D721Med (cell line): ENCODE measurements at regions not wholly inside any gene's neighbourhood (a gene's known extent, or its start where the extent isn't known, plus 50 kb on each side); places are given as distances from the start of the nearest gene placed in this dataset.

ENCODE experiments used
- DNase-seq: peaks from one replicate; pipeline ENCODE4 v3.0.0; 2011; ENCODE audit warnings: low spot score; ENCODE audit not compliant: insufficient read length
- FAIRE-seq: peaks from 2 replicates; lab custom pipeline; 2011; peaks lifted over from hg19 to GRCh38; lab: Jason Lieb, UNC
- CTCF ChIP-seq: IDR thresholded peaks from 2 replicates; pipeline ENCODE4 v1.5.1; 2012; ENCODE audit warnings: mild to moderate bottlenecking, control low read depth; ENCODE audit not compliant: insufficient read depth; ENCODE audit errors: missing control alignments

DNA sequence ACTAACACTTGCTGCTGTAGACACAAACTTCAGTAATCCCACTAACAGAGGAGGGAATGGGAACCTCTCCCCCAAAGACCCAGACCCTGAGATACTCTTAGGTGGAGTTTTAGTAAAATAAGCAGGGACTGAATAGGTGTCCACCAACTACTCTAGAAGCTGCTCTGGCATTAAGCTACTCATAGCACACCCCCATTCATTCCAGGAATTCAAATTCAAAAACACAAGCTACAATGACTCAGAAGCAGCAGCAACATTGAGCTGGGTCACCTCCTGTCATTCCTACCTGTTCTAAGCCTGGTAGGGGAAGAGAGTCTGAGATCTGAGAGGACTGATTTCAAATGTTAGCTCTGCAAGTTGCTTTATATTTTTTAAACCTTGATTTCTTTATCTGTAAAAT, 135.4 kb upstream of the FRMPD4 start:
- FAIRE-seq (no peak), DNase-seq (no peak)
- no peak for TF ChIP-seq CTCF

DNA sequence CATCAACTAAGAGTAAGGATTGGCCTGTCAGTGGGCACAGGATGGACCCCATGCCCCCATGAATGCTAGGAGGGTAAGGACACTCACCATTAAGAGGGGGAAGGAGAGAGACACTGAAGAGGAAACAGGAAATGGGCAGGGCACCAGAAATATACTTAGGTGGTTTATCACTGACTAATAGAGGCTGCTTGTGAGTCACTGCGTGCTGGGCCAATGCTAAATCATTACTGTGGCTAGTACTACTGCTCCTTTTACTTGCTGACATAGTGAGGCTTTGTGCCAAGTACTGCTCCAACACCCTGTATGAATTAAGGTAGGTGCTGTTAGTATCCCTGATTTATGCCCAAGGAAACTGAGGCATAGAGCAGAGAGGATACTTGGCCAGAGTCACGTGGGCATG, 130.4 kb upstream of the FRMPD4 start:
- TF ChIP-seq CTCF: no peak
- no peak for FAIRE-seq
- DNase-seq: no peak

- DNase-seq: no peak
- no peak for FAIRE-seq
- TF ChIP-seq CTCF: no peak
Measured at GRCh38 chrX:12010436-12010835, 127.8 kb upstream of the FRMPD4 start.

GRCh38 chrX:12011075-12011474, 127.2 kb upstream of the FRMPD4 start:
- no peak for DNase-seq
- FAIRE-seq: no peak
- no peak for TF ChIP-seq CTCF

DNA sequence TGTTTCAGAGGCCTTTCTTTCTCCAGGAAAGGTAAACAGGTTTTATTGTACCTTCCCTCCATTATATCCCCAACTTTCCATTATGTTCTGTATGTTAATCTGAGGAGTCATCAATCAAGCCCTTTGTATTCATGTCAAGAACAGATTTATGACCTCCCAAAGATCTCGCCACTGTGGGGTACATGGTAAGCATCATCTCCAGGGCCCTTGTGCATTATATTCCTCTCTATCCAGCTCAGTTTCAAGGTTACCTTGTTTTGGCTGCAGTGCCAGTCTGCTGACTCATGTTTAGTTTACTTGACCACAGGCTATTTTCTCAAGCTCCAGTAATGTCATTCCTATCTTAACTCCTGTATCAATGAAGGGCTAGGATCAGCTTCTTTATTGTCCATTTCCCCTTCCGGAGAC, 125.1 kb upstream of the FRMPD4 start:
- FAIRE-seq (no peak), DNase-seq (no peak)
- TF ChIP-seq CTCF: no peak

DNA sequence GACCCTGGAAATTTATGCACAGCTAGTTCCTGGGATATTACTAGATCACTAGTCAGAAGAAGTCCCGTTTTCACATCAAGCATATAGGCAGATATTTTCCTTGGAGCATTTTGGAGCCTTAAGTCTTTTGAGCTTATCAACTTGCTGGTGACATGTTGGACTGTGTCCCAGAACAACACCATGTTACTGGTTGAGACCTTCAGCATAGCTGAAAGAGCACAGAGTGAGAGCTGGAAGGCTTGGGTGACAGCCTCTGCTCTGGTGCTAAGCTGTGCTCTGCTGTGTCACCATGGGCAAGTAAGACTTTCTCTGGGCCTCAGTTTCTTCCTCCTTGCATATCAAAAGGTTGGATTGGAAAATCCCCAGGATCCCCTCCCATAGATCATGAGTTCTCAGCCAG, 116.6 kb upstream of the FRMPD4 start:
- DNase-seq (no peak), FAIRE-seq (no peak)
- TF ChIP-seq CTCF: no peak

- FAIRE-seq (no peak), DNase-seq (no peak)
- TF ChIP-seq CTCF: no peak
Measured at GRCh38 chrX:12026481-12026880, 111.8 kb upstream of the FRMPD4 start.
